WTC11 (cell line): ENCODE measurements at regions not wholly inside any gene's neighbourhood (a gene's known extent, or its start where the extent isn't known, plus 50 kb on each side); places are given as distances from the start of the nearest gene placed in this dataset.
A peak's percentile ranks its signal among the peaks of the same experiment; 100 is the strongest.

ENCODE experiments used
- ATAC-seq: fragments of 200-7000 bp; cut with Tn5 transposase; 2 replicates; pipeline ENCODE4 v1.10.0; 2021; ENCODE audit warnings: mild to moderate bottlenecking, moderate library complexity
- CTCF ChIA-PET: fragments of 300-600 bp; sonication (Branson Sonifier 250); formaldehyde crosslinking; loops from one replicate; lab custom pipeline; 2021; ENCODE audit warnings: antibody characterized with exemption; lab: Charles Lee
- POLR2A ChIA-PET: fragments of 350-600 bp; sonication (Branson Sonifier 250); formaldehyde crosslinking; loops from one replicate; lab custom pipeline; 2021; ENCODE audit warnings: antibody characterized with exemption; lab: Charles Lee
- DNase-seq: peaks from one replicate; pipeline ENCODE4 v3.0.0; 2021; ENCODE audit warnings: low spot score
- H3K27ac Mint-ChIP-seq: 2 replicates; pipeline ENCODE4 v1.8.0; 2021; ENCODE audit warnings: mixed read lengths
- H3K27me3 Mint-ChIP-seq: 2 replicates; pipeline ENCODE4 v1.8.0; 2021; ENCODE audit warnings: low read depth, mild to moderate bottlenecking, moderate library complexity, mixed read lengths
- H3K36me3 Mint-ChIP-seq: 2 replicates; pipeline ENCODE4 v1.8.0; 2021; ENCODE audit warnings: mixed read lengths
- H3K4me1 Mint-ChIP-seq: 2 replicates; pipeline ENCODE4 v1.8.0; 2022; ENCODE audit warnings: mixed read lengths
- H3K4me3 Mint-ChIP-seq: 2 replicates; pipeline ENCODE4 v1.8.0; 2021; ENCODE audit warnings: mild to moderate bottlenecking, moderate library complexity, mixed read lengths
- H3K9me3 Mint-ChIP-seq: 2 replicates; pipeline ENCODE4 v1.8.0; 2021; ENCODE audit warnings: mixed read lengths
- ELF4 ChIP-seq: sonication (generic); formaldehyde crosslinking; IDR thresholded peaks from 2 replicates; pipeline ENCODE4 v1.8.1; 2022; ENCODE audit warnings: low read depth, mild to moderate bottlenecking, moderate library complexity, missing genetic modification reagents
- GRHL2 ChIP-seq: fragments of 250-450 bp; sonication (Bioruptor Pico); IDR thresholded peaks from 2 replicates; pipeline ENCODE4 v1.8.0; 2022; ENCODE audit warnings: mild to moderate bottlenecking, moderate library complexity; ENCODE audit not compliant: insufficient replicate concordance, severe bottlenecking
- KAT7 ChIP-seq: sonication (generic); formaldehyde crosslinking; IDR thresholded peaks from 2 replicates; pipeline ENCODE4 v1.8.1; 2023; ENCODE audit warnings: missing genetic modification reagents, mild to moderate bottlenecking, borderline replicate concordance
- SMAD4 ChIP-seq: sonication (generic); formaldehyde crosslinking; IDR thresholded peaks from 2 replicates; pipeline ENCODE4 v1.8.0; 2022; ENCODE audit warnings: mild to moderate bottlenecking, missing genetic modification reagents
- ZNF423 ChIP-seq: fragments of 250-450 bp; sonication (Bioruptor Pico); IDR thresholded peaks from 2 replicates; pipeline ENCODE4 v2.1.2; 2022; ENCODE audit warnings: mild to moderate bottlenecking, moderate library complexity
- ZNF671 ChIP-seq: fragments of 250-450 bp; sonication (Bioruptor Pico); IDR thresholded peaks from 2 replicates; pipeline ENCODE4 v1.8.0; 2021; ENCODE audit warnings: mild to moderate bottlenecking
- TF ChIP-seq, protein P1 (sequence below): sonication (generic); formaldehyde crosslinking; IDR thresholded peaks from 2 replicates; pipeline ENCODE4 v1.8.1; 2023; ENCODE audit warnings: mild to moderate bottlenecking, moderate library complexity, missing genetic modification reagents
- TF ChIP-seq, protein P2 (sequence below): sonication (generic); formaldehyde crosslinking; IDR thresholded peaks from 2 replicates; pipeline ENCODE4 v1.8.0; 2023; ENCODE audit warnings: mild to moderate bottlenecking, missing genetic modification reagents
- TF ChIP-seq, protein P3 (sequence below): sonication (generic); formaldehyde crosslinking; IDR thresholded peaks from 2 replicates; pipeline ENCODE4 v1.8.0; 2022; ENCODE audit warnings: mild to moderate bottlenecking, missing genetic modification reagents
- TF ChIP-seq, protein P4 (sequence below): fragments of 200-600 bp; IDR thresholded peaks from 2 replicates; pipeline ENCODE4 v1.8.0; 2022; ENCODE audit warnings: antibody characterized with exemption
- TF ChIP-seq, protein P5 (sequence below): sonication (generic); formaldehyde crosslinking; IDR thresholded peaks from 2 replicates; pipeline ENCODE4 v1.8.1; 2023; ENCODE audit warnings: mild to moderate bottlenecking, missing genetic modification reagents

DNA sequence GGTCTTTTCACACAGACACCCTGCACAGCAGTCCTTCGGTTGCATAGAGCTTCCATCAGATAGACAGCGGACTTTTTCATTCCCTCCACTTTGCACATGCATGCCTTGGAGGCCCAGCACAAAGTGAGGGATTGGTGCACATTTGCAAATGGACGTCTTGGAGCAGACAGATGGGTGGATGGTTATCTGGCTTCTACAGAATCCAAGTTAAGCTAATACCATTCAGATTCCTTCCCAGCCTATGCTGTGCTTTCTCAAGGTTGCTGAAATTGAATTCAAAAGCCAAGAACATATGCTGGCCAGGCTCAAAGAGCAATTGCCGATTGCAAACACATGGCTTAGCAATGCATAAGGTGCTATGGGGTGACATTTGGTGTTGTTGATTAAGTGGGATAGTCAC is 186.4 kb downstream of the VAPA start (continued):
- TF ChIP-seq, protein P1, sequence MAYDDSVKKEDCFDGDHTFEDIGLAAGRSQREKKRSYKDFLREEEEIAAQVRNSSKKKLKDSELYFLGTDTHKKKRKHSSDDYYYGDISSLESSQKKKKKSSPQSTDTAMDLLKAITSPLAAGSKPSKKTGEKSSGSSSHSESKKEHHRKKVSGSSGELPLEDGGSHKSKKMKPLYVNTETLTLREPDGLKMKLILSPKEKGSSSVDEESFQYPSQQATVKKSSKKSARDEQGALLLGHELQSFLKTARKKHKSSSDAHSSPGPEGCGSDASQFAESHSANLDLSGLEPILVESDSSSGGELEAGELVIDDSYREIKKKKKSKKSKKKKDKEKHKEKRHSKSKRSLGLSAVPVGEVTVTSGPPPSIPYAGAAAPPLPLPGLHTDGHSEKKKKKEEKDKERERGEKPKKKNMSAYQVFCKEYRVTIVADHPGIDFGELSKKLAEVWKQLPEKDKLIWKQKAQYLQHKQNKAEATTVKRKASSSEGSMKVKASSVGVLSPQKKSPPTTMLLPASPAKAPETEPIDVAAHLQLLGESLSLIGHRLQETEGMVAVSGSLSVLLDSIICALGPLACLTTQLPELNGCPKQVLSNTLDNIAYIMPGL (CRISPR knock-in tag), result no peak
- no peak for TF ChIP-seq GRHL2 (CRISPR knock-in tag)
- TF ChIP-seq ZNF423, result no peak
- TF ChIP-seq ZNF671, result no peak
- TF ChIP-seq KAT7 (CRISPR knock-in tag), result no peak
- TF ChIP-seq SMAD4 (CRISPR knock-in tag), result no peak
- TF ChIP-seq, protein P2, sequence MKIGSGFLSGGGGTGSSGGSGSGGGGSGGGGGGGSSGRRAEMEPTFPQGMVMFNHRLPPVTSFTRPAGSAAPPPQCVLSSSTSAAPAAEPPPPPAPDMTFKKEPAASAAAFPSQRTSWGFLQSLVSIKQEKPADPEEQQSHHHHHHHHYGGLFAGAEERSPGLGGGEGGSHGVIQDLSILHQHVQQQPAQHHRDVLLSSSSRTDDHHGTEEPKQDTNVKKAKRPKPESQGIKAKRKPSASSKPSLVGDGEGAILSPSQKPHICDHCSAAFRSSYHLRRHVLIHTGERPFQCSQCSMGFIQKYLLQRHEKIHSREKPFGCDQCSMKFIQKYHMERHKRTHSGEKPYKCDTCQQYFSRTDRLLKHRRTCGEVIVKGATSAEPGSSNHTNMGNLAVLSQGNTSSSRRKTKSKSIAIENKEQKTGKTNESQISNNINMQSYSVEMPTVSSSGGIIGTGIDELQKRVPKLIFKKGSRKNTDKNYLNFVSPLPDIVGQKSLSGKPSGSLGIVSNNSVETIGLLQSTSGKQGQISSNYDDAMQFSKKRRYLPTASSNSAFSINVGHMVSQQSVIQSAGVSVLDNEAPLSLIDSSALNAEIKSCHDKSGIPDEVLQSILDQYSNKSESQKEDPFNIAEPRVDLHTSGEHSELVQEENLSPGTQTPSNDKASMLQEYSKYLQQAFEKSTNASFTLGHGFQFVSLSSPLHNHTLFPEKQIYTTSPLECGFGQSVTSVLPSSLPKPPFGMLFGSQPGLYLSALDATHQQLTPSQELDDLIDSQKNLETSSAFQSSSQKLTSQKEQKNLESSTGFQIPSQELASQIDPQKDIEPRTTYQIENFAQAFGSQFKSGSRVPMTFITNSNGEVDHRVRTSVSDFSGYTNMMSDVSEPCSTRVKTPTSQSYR (CRISPR knock-in tag), result no peak
- TF ChIP-seq ELF4 (CRISPR knock-in tag), result no peak
- TF ChIP-seq, protein P3, sequence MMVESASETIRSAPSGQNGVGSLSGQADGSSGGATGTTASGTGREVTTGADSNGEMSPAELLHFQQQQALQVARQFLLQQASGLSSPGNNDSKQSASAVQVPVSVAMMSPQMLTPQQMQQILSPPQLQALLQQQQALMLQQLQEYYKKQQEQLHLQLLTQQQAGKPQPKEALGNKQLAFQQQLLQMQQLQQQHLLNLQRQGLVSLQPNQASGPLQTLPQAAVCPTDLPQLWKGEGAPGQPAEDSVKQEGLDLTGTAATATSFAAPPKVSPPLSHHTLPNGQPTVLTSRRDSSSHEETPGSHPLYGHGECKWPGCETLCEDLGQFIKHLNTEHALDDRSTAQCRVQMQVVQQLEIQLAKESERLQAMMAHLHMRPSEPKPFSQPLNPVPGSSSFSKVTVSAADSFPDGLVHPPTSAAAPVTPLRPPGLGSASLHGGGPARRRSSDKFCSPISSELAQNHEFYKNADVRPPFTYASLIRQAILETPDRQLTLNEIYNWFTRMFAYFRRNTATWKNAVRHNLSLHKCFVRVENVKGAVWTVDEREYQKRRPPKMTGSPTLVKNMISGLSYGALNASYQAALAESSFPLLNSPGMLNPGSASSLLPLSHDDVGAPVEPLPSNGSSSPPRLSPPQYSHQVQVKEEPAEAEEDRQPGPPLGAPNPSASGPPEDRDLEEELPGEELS, result no peak

DNA sequence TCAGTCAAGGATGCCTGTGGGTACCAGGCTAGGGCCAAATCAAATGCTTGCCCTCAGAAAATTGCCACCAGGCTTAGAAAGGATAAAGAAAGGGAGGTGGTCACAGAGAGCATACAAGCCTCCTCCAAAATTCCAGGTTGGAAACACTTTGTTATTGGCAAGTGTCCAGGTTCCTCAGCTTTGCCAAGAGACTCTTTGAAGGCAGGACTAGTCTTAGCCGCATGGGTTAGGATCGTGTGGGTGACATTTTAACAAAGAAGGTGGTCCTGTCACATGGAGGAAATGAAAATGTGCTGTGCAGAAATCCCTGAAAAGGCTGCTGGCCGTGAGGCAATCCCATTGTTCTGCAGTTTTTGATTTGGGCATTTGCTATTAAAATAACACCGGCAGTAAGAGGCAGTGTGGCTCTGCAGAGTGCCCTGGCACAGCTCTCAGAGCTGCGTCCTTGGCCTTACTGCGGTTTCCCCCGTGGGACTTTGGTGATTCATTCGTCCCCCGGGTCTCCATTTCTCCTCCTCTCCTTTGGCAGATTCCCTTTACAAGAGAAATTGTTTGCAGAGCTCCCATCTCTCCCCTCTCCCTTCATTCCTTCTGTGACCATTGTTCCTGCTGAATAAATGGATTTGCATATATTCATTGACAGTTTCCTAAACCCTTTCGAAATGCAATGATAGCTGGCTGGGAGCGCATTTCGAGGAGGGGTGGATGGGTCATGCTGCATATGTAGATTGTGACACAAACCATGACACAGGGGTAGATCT is 187.3 kb downstream of the VAPA start:
- Mint-ChIP-seq H3K27ac (peak overlapping the region; percentile 85), H3K9me3 (peaks cover 16% of the 10 kb centered on the region), H3K4me1 (peaks cover 30% of the 10 kb centered on the region), H3K36me3 (peaks cover 15% of the 10 kb centered on the region), H3K27me3 (peaks cover 4% of the 10 kb centered on the region; the same call in 1 of the 2 replicates), H3K4me3 (peak overlapping the region; percentile 60)
- TF ChIP-seq, protein P4, sequence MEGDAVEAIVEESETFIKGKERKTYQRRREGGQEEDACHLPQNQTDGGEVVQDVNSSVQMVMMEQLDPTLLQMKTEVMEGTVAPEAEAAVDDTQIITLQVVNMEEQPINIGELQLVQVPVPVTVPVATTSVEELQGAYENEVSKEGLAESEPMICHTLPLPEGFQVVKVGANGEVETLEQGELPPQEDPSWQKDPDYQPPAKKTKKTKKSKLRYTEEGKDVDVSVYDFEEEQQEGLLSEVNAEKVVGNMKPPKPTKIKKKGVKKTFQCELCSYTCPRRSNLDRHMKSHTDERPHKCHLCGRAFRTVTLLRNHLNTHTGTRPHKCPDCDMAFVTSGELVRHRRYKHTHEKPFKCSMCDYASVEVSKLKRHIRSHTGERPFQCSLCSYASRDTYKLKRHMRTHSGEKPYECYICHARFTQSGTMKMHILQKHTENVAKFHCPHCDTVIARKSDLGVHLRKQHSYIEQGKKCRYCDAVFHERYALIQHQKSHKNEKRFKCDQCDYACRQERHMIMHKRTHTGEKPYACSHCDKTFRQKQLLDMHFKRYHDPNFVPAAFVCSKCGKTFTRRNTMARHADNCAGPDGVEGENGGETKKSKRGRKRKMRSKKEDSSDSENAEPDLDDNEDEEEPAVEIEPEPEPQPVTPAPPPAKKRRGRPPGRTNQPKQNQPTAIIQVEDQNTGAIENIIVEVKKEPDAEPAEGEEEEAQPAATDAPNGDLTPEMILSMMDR, result no peak
- TF ChIP-seq, protein P5, sequence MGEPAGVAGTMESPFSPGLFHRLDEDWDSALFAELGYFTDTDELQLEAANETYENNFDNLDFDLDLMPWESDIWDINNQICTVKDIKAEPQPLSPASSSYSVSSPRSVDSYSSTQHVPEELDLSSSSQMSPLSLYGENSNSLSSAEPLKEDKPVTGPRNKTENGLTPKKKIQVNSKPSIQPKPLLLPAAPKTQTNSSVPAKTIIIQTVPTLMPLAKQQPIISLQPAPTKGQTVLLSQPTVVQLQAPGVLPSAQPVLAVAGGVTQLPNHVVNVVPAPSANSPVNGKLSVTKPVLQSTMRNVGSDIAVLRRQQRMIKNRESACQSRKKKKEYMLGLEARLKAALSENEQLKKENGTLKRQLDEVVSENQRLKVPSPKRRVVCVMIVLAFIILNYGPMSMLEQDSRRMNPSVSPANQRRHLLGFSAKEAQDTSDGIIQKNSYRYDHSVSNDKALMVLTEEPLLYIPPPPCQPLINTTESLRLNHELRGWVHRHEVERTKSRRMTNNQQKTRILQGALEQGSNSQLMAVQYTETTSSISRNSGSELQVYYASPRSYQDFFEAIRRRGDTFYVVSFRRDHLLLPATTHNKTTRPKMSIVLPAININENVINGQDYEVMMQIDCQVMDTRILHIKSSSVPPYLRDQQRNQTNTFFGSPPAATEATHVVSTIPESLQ (CRISPR knock-in tag), result no peak
- DNase-seq (no peak), ATAC-seq (peak; percentile 79)
- POLR2A ChIA-PET, result interaction anchor here (0.7 kb wide), 1 partner anchor 142 kb away, joined by 4 read pairs; no protein-coding TSS in a partner anchor
- CTCF ChIA-PET, result interaction anchor here (0.7 to 1.0 kb wide), 2 partner anchors 33 to 390 kb away, joined by 3 read pairs; no protein-coding TSS in a partner anchor
